ENCODE measurements at regions not wholly inside any gene's neighbourhood (a gene's known extent, or its start where the extent isn't known, plus 50 kb on each side); places are given as distances from the start of the nearest gene placed in this dataset.

- TF ChIP-seq CTCF (conservative IDR thresholded peaks at IDR 0.05; ENCODE audit: low read depth, low read length) = no peak
- TF ChIP-seq EZH2phosphoT487 (IDR thresholded peaks at IDR 0.05; ENCODE audit: borderline replicate concordance, low read length) = no peak
- TF ChIP-seq EZH2 (IDR thresholded peaks at IDR 0.05; ENCODE audit: low read length, unreplicated experiment) = no peak
Measured at GRCh38 chr2:154640000-154640399, 58.5 kb upstream of the KCNJ3 start.
